ENCODE measurements at regions not wholly inside any gene's neighbourhood (a gene's known extent, or its start where the extent isn't known, plus 50 kb on each side); places are given as distances from the start of the nearest gene placed in this dataset.

DNA sequence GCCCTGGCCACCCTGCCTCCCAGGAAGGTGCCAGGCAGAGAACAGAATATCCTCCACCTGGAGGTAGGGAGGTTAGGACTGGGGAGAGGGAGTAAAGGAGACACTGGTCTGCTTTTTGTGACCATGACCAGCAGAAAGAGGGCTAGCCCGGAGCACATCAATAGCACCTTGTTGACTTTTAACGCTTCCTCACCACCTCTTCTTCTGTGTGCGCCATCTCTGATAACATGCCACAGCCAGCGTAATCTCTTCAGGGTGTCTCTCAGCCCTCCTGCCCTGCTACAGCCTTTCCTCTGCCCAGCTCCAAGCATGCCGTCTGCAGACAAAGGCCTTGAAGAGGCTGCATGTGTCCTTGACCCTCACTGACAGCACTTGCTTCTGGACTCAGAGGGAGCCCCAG is 50.9 kb upstream of the GJA5 start:
- DNase-seq (ENCODE audit: low read depth, low spot score) = no peak
- H3K9me3 ChIP-seq (ENCODE audit: control insufficient read depth, insufficient read depth, low read length) = no peaks in the 10 kb centered on the region
- CTCF ChIA-PET = no interaction called here

DNA sequence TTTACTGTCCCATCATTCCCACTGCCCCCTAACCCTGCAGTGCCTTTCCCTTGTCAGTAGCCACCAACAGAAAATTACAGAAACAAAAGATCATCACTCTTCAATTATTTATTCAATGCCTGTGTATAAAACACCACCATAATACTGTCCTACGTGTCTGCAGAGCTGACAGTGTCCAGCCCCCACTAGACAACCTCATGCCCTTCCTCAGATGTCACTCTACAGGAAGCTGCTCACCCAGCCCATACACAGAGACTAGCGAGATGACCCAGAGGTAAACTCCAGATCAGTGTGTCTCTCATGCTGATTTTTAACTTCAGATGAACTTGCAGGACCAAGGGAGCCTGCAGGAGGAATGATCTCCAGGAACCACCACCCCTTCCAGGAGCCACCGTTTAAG is 51.3 kb upstream of the GJA5 start:
- no peak for DNase-seq (ENCODE audit: low read depth, low spot score)
- H3K4me3 ChIP-seq (ENCODE audit: low read depth, low read length) = no peak overlapping the region
- TF ChIP-seq, protein P1, sequence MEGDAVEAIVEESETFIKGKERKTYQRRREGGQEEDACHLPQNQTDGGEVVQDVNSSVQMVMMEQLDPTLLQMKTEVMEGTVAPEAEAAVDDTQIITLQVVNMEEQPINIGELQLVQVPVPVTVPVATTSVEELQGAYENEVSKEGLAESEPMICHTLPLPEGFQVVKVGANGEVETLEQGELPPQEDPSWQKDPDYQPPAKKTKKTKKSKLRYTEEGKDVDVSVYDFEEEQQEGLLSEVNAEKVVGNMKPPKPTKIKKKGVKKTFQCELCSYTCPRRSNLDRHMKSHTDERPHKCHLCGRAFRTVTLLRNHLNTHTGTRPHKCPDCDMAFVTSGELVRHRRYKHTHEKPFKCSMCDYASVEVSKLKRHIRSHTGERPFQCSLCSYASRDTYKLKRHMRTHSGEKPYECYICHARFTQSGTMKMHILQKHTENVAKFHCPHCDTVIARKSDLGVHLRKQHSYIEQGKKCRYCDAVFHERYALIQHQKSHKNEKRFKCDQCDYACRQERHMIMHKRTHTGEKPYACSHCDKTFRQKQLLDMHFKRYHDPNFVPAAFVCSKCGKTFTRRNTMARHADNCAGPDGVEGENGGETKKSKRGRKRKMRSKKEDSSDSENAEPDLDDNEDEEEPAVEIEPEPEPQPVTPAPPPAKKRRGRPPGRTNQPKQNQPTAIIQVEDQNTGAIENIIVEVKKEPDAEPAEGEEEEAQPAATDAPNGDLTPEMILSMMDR (IDR thresholded peaks at IDR 0.05; ENCODE audit: low read depth, low read length) = no peak
- ChIA-PET CTCF (no interaction called here), POLR2A (no interaction called here)
- H3K27me3 ChIP-seq (ENCODE audit: control insufficient read depth, insufficient read depth, low read length) = no peaks in the 10 kb centered on the region
- H3K9me3 ChIP-seq (ENCODE audit: control insufficient read depth, insufficient read depth, low read length) = no peaks in the 10 kb centered on the region
- H3K27ac ChIP-seq (ENCODE audit: low read depth, low read length) = no peak overlapping the region

More for the DNA sequence above, 50.9 kb upstream of the GJA5 start:
- Histone ChIP-seq H3K27ac (ENCODE audit: low read depth, low read length) (no peak overlapping the region), H3K4me3 (ENCODE audit: low read depth, low read length) (no peak overlapping the region), H3K27me3 (ENCODE audit: control insufficient read depth, insufficient read depth, low read length) (no peaks in the 10 kb centered on the region)
- POLR2A ChIA-PET = no interaction called here
- TF ChIP-seq, protein P1 (IDR thresholded peaks at IDR 0.05; ENCODE audit: low read depth, low read length) = no peak

DNA sequence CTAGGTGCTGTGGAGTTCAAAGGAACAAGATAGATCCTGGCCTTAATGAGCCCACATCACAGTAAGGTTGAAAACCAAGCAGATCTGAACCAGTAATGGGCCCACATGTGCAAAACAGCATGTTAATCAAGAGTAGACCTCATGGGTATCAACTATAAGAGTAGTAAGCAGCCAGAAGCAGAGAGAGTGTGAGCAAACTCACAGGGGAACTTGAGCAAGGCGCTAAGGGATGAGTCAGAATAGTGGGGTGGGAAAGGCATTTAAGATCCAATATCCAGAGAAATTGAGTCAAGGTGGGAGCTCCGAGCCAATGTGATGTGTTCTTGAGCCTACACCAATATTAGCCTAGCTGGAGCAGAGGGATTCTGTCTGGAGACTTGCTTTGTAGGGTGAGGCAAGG is 52.4 kb upstream of the GJA5 start:
- Histone ChIP-seq H3K4me3 (ENCODE audit: low read depth, low read length) (no peak overlapping the region), H3K27me3 (ENCODE audit: control insufficient read depth, insufficient read depth, low read length) (no peaks in the 10 kb centered on the region), H3K9me3 (ENCODE audit: control insufficient read depth, insufficient read depth, low read length) (no peaks in the 10 kb centered on the region), H3K27ac (ENCODE audit: low read depth, low read length) (no peak overlapping the region)
- TF ChIP-seq, protein P1 (IDR thresholded peaks at IDR 0.05; ENCODE audit: low read depth, low read length) = no peak
- ChIA-PET CTCF (no interaction called here), POLR2A (no interaction called here)
- no peak for DNase-seq (ENCODE audit: low read depth, low spot score)

DNA sequence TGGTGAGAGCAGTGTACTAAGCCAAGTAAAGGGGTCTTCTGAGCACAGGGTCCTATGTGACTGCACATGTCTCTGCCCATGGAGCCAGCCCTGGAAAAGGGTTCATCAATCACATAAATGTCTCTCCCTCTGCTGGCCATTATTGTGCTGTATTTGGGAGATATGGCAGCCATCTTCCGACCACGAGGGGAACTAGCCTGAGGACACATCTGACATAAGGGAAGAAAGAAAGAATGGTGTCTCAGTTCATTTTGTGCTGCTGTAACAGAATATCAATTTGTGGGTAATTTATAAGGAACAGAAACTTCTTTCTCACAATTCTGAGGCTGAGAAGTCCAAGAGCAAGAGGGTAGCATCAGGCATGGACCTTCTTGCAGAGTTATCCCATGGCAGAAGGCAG is 55.1 kb upstream of the GJA5 start:
- POLR2A ChIA-PET = no interaction called here
- Histone ChIP-seq H3K4me3 (ENCODE audit: low read depth, low read length) (no peak overlapping the region), H3K27me3 (ENCODE audit: control insufficient read depth, insufficient read depth, low read length) (no peaks in the 10 kb centered on the region), H3K9me3 (ENCODE audit: control insufficient read depth, insufficient read depth, low read length) (no peaks in the 10 kb centered on the region), H3K27ac (ENCODE audit: low read depth, low read length) (no peak overlapping the region)
- TF ChIP-seq, protein P1 (IDR thresholded peaks at IDR 0.05; ENCODE audit: low read depth, low read length) = no peak
- CTCF ChIA-PET = no interaction called here
- no peak for DNase-seq (ENCODE audit: low read depth, low spot score)

DNA sequence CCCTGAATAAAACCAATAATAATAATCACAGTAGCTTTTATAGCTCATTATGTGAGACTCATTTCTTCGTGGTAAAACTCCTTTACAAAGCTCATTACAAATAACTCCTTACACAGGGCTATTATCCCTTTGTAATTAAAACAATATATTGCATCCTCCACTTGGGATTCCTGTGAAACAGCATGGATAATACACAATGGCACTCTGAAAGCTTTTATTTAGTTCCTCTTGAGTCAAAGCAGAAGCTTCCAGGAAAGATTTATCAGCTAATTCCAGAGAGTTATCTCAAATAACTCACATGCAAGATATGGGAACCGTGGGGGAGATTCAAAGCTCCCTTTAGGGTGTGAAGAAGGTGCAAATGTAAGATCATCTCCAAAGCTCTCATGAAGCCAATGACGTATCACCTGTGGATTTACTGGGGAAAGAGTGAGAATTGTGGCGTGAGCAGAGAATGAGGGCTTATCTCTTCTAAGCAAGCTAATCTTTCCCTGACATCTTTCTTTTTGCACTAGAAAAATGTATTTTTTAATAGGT is 60.4 kb upstream of the GJA5 start:
- ChIA-PET CTCF (interaction anchor here (1.4 kb wide), 1 partner anchor 72 kb away, joined by 3 read pairs; no protein-coding TSS in a partner anchor), POLR2A (no interaction called here)
- DNase-seq (ENCODE audit: low read depth, low spot score) = no peak
- Histone ChIP-seq H3K9me3 (ENCODE audit: control insufficient read depth, insufficient read depth, low read length) (no peaks in the 10 kb centered on the region), H3K4me3 (ENCODE audit: low read depth, low read length) (no peak overlapping the region), H3K27ac (ENCODE audit: low read depth, low read length) (no peak overlapping the region), H3K27me3 (ENCODE audit: control insufficient read depth, insufficient read depth, low read length) (no peaks in the 10 kb centered on the region)
- TF ChIP-seq, protein P1 (IDR thresholded peaks at IDR 0.05; ENCODE audit: low read depth, low read length) = no peak

All from AG04450 (cell line).